ENCODE measurements at regions not wholly inside any gene's neighbourhood (a gene's known extent, or its start where the extent isn't known, plus 50 kb on each side); places are given as distances from the start of the nearest gene placed in this dataset.

DNA sequence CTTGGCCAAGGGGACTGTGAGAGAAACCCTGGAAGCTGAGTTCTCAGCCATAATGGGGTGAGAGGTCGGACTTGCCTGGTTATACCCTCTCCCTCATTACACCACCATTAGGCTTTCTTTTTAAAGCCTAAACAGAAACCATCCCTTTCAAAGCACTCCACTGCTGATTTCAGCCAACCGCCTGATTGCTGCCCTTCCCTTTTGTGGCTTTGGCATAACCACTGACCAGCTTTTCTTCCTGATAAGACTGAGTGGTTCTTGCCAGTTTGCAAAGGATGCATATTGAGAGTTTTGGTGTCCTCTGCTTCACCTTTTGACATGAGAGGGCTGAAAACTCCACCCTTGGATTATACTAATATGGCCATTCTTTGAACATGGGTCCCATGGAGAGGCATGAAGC is 308.2 kb upstream of the GOT2 start (continued):
- TF ChIP-seq, protein P1, sequence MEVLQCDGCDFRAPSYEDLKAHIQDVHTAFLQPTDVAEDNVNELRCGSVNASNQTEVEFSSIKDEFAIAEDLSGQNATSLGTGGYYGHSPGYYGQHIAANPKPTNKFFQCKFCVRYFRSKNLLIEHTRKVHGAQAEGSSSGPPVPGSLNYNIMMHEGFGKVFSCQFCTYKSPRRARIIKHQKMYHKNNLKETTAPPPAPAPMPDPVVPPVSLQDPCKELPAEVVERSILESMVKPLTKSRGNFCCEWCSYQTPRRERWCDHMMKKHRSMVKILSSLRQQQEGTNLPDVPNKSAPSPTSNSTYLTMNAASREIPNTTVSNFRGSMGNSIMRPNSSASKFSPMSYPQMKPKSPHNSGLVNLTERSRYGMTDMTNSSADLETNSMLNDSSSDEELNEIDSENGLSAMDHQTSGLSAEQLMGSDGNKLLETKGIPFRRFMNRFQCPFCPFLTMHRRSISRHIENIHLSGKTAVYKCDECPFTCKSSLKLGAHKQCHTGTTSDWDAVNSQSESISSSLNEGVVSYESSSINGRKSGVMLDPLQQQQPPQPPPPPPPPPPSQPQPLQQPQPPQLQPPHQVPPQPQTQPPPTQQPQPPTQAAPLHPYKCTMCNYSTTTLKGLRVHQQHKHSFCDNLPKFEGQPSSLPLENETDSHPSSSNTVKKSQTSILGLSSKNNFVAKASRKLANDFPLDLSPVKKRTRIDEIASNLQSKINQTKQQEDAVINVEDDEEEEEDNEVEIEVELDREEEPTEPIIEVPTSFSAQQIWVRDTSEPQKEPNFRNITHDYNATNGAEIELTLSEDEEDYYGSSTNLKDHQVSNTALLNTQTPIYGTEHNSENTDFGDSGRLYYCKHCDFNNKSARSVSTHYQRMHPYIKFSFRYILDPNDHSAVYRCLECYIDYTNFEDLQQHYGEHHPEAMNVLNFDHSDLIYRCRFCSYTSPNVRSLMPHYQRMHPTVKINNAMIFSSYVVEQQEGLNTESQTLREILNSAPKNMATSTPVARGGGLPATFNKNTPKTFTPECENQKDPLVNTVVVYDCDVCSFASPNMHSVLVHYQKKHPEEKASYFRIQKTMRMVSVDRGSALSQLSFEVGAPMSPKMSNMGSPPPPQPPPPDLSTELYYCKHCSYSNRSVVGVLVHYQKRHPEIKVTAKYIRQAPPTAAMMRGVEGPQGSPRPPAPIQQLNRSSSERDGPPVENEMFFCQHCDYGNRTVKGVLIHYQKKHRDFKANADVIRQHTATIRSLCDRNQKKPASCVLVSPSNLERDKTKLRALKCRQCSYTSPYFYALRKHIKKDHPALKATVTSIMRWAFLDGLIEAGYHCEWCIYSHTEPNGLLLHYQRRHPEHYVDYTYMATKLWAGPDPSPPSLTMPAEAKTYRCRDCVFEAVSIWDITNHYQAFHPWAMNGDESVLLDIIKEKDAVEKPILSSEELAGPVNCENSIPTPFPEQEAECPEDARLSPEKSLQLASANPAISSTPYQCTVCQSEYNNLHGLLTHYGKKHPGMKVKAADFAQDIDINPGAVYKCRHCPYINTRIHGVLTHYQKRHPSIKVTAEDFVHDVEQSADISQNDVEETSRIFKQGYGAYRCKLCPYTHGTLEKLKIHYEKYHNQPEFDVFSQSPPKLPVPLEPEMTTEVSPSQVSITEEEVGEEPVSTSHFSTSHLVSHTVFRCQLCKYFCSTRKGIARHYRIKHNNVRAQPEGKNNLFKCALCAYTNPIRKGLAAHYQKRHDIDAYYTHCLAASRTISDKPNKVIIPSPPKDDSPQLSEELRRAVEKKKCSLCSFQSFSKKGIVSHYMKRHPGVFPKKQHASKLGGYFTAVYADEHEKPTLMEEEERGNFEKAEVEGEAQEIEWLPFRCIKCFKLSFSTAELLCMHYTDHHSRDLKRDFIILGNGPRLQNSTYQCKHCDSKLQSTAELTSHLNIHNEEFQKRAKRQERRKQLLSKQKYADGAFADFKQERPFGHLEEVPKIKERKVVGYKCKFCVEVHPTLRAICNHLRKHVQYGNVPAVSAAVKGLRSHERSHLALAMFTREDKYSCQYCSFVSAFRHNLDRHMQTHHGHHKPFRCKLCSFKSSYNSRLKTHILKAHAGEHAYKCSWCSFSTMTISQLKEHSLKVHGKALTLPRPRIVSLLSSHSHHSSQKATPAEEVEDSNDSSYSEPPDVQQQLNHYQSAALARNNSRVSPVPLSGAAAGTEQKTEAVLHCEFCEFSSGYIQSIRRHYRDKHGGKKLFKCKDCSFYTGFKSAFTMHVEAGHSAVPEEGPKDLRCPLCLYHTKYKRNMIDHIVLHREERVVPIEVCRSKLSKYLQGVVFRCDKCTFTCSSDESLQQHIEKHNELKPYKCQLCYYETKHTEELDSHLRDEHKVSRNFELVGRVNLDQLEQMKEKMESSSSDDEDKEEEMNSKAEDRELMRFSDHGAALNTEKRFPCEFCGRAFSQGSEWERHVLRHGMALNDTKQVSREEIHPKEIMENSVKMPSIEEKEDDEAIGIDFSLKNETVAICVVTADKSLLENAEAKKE (CRISPR knock-in tag; IDR thresholded peaks at IDR 0.05) = no peak
- TF ChIP-seq POLR2AphosphoS5 (IDR thresholded peaks at IDR 0.05; ENCODE audit: low read depth) = no peak

DNA sequence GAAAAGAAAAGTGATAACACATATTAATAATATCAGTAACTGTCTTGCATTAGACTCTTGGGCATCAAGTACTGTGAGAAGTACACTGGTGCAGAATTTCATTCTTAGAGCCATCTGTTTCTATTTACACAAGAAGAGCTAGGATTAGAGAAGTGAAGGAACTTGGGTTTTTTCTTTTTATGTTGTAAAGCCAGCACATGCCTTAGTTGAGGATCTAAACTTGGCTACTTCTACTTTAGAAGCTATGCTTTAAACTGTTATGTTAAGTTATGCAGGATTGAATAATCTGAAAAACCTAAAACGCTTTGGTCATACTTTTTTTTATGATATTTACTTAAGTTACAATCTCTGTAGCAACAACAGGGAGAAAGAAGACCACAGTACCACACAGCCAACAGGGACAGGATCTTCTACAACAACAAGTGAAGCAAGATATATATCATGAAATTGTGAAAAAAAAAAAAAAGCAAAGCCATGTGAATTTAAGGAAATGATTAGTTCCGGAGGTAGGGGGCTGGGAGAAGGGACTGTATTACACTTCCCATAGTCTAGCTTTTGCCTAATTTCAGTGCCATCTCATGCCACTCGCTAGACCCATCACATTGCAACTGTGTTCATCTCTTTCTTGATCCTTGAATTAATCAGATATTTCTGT is 305.1 kb upstream of the GOT2 start:
- H2AFZ ChIP-seq = peak overlapping the region; percentile 61; the same call in 1 of the 2 replicates
- H3K36me3 ChIP-seq (ENCODE audit: insufficient read depth) = no peaks in the 10 kb centered on the region
- H3K4me3 Mint-ChIP-seq = no peak overlapping the region
- H3K4me2 ChIP-seq = no peak overlapping the region
- H3K27me3 ChIP-seq (ENCODE audit: insufficient read depth) = no peaks in the 10 kb centered on the region
- no peaks in the 10 kb centered on the region for H3K36me3 Mint-ChIP-seq (ENCODE audit: low read depth)
- H3K27ac Mint-ChIP-seq = no peak overlapping the region
- H3K27ac ChIP-seq (ENCODE audit: low read depth) = no peak overlapping the region
- peaks cover 4% of the 10 kb centered on the region for H3K9me2 ChIP-seq (ENCODE audit: insufficient read depth)
- no peaks in the 10 kb centered on the region for H4K20me1 ChIP-seq (replicated peaks; ENCODE audit: insufficient read depth)
- no peaks in the 10 kb centered on the region for H3K79me2 ChIP-seq (replicated peaks; ENCODE audit: insufficient read depth)
- TF ChIP-seq NANOG (IDR thresholded peaks at IDR 0.05; ENCODE audit: borderline replicate concordance) (no peak), JUNB (IDR thresholded peaks at IDR 0.05; ENCODE audit: unreplicated experiment) (no peak), EZH2phosphoT487 (IDR thresholded peaks at IDR 0.05; ENCODE audit: unreplicated experiment) (no peak), CREB1 (CRISPR knock-in tag; IDR thresholded peaks at IDR 0.05; ENCODE audit: low read depth) (no peak)
- TF ChIP-seq, protein P2, sequence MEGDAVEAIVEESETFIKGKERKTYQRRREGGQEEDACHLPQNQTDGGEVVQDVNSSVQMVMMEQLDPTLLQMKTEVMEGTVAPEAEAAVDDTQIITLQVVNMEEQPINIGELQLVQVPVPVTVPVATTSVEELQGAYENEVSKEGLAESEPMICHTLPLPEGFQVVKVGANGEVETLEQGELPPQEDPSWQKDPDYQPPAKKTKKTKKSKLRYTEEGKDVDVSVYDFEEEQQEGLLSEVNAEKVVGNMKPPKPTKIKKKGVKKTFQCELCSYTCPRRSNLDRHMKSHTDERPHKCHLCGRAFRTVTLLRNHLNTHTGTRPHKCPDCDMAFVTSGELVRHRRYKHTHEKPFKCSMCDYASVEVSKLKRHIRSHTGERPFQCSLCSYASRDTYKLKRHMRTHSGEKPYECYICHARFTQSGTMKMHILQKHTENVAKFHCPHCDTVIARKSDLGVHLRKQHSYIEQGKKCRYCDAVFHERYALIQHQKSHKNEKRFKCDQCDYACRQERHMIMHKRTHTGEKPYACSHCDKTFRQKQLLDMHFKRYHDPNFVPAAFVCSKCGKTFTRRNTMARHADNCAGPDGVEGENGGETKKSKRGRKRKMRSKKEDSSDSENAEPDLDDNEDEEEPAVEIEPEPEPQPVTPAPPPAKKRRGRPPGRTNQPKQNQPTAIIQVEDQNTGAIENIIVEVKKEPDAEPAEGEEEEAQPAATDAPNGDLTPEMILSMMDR (conservative IDR thresholded peaks at IDR 0.05; ENCODE audit: low read depth in 2 of 2) = no peak
- no peak for DNase-seq (ENCODE audit: low spot score)
- no peaks in the 10 kb centered on the region for H3K4me1 ChIP-seq (ENCODE audit: insufficient read depth)
- ATAC-seq = no peak
- H3K9me3 Mint-ChIP-seq = no peaks in the 10 kb centered on the region
- no peak overlapping the region for H3K4me3 ChIP-seq
- no peaks in the 10 kb centered on the region for H3K27me3 Mint-ChIP-seq (ENCODE audit: insufficient read depth, low read depth, poor library complexity)
- H3K4me1 Mint-ChIP-seq = no peaks in the 10 kb centered on the region
- no peaks in the 10 kb centered on the region for H3F3A ChIP-seq (replicated peaks; ENCODE audit: low read depth)
